ENCODE measurements at regions not wholly inside any gene's neighbourhood (a gene's known extent, or its start where the extent isn't known, plus 50 kb on each side); places are given as distances from the start of the nearest gene placed in this dataset.
"Not testable (repeated sequence)": the region's sequence is repeated elsewhere in the genome, so short reads cannot be mapped to it uniquely, and the experiment has no call there.

DNA sequence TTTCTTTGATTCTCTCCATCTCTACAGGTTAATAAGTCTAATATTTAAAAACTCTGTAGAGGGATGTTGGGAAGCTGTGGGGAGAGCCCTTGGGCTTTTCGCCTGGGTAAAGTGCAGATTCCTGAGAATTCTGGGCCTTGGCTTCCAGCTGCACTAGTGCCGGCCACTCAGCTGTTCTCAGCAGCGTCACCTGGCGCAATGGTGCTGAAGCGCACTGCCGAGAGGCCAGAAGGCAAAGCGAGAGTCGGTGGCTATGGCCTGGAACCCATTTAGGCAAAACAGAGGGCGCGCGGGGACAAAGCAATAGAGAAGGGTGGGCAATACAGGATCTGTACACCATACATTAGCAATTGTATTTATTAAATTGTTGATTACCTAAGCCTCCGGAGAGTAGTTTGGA, 70.8 kb upstream of the FCGR1A start:
- TF ChIP-seq, protein P1, sequence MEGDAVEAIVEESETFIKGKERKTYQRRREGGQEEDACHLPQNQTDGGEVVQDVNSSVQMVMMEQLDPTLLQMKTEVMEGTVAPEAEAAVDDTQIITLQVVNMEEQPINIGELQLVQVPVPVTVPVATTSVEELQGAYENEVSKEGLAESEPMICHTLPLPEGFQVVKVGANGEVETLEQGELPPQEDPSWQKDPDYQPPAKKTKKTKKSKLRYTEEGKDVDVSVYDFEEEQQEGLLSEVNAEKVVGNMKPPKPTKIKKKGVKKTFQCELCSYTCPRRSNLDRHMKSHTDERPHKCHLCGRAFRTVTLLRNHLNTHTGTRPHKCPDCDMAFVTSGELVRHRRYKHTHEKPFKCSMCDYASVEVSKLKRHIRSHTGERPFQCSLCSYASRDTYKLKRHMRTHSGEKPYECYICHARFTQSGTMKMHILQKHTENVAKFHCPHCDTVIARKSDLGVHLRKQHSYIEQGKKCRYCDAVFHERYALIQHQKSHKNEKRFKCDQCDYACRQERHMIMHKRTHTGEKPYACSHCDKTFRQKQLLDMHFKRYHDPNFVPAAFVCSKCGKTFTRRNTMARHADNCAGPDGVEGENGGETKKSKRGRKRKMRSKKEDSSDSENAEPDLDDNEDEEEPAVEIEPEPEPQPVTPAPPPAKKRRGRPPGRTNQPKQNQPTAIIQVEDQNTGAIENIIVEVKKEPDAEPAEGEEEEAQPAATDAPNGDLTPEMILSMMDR (IDR thresholded peaks at IDR 0.05) = not testable (repeated sequence)
- not testable (repeated sequence) for TF ChIP-seq POLR2A, POLR2AphosphoS5 (IDR thresholded peaks at IDR 0.05)
